ENCODE measurements at regions not wholly inside any gene's neighbourhood (a gene's known extent, or its start where the extent isn't known, plus 50 kb on each side); places are given as distances from the start of the nearest gene placed in this dataset.
"Not testable (repeated sequence)": the region's sequence is repeated elsewhere in the genome, so short reads cannot be mapped to it uniquely, and the experiment has no call there.

DNA sequence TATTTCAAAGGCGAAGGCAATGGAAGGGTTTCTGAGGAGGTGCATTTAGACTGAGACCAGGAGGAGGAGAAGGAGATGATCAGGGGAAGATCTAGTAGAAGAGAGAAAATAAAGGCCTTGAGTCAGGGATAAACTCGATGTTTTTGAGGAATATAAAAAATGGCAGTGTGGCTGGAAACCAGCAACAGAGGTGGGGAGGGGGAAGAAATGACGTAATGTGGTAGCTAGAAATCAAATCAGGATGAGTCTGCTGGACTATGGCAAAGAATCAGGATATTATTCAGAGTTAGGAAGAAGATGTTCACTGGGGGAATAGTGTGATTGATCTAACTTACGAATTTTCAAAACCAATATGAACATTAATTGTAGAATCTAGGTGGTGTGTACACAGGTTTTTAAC, 1673.9 kb upstream of the WWC1 start:
- no peak for DNase-seq

- no peak for DNase-seq
Observed at GRCh38 chr5:166618526-166618925, 1672.9 kb upstream of the WWC1 start.

- peak; percentile 17 for DNase-seq
Observed at GRCh38 chr5:166624573-166624972, 1666.9 kb upstream of the WWC1 start.

GRCh38 chr5:166625210-166625865, 1666.1 kb upstream of the WWC1 start:
- peak; percentile 75 for DNase-seq

DNA sequence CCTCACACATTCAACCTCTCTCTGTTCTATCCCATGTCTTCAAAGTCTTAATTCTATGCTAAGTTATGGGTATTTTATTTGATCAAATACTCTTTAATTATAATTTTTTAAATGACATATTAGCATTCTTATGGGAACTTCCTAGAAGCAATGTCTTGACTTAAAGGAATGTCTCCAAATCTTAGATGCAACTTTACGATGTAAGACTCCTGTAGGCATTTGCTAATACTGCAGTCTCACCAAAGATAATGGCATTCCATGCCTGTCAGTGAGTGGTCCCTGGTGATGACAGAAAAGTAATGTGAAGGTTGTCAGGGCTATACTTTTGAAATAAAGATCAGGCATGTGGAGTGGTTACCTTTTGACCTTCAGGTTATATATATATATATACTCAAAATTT, 1654.2 kb upstream of the WWC1 start:
- DNase-seq, result no peak

GRCh38 chr5:166639151-166639550, 1652.3 kb upstream of the WWC1 start:
- no peak for DNase-seq

GRCh38 chr5:166640136-166640535, 1651.3 kb upstream of the WWC1 start:
- not testable (repeated sequence) for DNase-seq

DNA sequence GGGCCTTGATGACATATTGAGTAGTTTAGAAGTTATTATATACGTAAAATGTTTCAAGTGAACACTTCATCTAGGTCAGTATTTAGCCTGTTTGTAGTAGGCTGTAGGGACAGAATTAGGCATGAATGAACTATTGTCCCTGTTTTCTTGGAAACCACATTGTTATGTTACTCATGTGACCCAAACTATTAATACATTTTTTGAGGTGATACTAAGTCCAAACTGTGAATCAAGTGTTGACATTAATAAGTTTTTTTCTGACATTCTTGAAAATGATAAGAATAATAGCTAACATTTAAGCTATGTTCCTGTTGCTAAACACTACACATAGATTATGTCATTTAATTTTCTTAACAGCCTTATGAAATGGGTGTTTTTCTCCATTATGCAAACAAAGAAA, 1642.7 kb upstream of the WWC1 start:
- DNase-seq, result peak; percentile 8

DNA sequence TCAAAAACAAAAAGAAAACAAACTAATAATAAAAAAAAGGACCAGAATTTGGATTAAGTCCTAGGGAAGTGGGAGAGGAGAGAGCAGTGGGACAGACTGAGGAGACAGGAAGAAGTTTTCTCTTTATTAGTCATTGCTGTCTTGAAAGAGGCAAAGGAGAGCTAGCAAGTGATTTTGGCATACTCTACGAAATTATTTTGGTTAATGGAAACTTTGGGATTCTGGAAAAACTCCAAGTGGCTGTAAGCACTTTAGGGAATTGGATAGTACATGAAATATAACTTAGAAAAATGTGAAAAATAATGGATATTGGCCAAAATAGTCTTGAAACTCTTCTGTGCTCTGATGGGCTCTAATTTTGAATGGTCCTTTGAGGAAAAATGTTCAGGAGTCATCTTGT, 1641.8 kb upstream of the WWC1 start:
- DNase-seq, result peak; percentile 72

DNA sequence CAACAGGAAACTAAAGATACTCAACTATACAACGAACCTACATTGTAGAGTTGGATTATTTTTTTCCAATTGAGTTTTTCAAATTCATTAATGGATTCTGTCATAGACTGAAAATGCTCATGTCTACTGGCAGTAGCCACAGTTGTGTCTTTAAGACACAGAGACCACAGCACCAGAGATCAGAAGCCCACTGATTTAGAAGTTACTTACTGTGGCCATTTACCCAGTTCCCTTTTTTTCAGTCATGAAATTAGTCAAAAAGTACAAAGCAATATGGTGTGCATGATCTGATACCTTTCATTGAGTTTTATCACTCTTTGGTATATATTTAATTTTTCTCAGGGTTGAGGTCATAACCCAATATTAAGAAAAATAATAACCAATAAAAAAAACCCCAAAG, 1640.2 kb upstream of the WWC1 start:
- DNase-seq, result no peak

- DNase-seq, result peak; percentile 59
Observed at GRCh38 chr5:166671811-166672210, 1619.6 kb upstream of the WWC1 start.

- peak; percentile 5 for DNase-seq
Observed at GRCh38 chr5:166672431-166672830, 1619.0 kb upstream of the WWC1 start.

GRCh38 chr5:166677891-166678290, 1613.6 kb upstream of the WWC1 start:
- no peak for DNase-seq

DNA sequence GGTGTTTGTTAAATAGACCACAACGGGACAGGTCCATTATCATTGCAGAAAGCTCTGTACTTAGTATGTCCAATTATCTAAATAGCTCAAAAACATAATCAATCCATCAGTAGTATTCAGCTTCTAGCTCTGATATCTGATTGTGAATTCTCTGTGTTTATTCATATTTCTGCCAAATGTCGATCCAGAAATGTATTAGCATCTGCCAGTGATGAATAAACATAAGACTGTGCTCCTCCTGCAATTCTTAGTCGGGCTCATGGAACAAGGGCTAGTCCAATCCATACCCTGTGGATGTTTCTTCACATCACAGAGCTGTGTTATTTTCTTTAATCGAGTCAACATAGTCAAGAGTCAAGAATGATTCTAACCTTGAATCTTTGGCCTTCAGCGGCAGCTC, 1612.1 kb upstream of the WWC1 start:
- DNase-seq, result no peak

DNA sequence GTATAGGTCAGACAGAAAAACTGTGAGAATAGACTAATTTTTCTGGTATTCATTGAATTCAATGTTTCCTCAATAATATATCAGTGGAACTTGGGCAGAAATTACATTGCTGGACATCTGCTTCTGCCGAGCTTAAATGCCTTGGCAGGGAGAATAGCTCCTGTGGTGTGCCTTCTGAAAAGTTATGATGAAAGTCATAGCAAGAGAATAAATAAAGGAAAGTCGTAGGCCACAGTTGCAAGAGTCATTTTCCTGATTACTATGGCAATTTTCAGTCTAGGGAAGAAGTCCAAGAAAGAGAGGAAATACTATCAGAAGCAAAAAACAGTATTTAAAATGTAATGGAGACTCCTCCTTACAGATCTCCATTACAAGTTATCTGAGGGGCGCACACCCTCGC, 1596.1 kb upstream of the WWC1 start:
- DNase-seq, result peak; percentile 15

DNA sequence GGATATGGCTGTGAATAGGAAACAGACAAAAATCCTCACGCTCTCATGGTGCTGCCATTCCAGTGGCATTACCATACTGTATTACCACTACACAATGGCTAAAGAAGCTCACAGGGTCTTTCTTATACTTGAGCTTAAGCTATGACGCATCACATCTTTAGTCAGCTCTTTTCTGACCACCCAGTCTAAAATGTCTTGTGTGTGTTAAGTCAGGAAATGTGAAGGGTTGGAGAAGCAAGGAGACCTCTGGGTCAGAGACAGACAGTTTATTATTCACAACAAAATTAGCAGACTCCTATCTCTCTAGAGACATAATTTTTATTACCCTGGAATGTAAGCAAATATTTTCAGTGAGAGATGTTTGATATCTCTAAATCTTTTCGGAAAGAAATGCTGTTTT, 1583.2 kb upstream of the WWC1 start:
- peak; percentile 73 for DNase-seq

DNA sequence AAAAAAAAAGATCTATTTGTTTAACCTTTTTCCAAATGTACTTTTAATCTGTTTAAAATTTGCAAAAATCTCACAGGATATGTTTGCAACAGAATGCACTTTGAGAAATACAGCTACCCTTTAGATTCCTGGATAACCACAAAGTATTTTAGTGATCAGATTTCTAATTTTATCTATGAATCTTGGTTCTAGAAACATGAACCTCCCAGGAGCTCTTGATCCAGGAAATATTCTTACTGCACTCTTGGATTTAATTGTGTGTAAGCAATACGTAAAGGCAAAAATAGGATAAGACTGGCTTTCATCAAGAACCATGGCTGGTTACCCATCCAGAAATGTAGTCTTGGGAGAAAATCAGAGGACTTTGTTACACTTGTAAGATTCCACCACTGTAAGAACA, 1581.8 kb upstream of the WWC1 start:
- DNase-seq, result peak; percentile 47

DNA sequence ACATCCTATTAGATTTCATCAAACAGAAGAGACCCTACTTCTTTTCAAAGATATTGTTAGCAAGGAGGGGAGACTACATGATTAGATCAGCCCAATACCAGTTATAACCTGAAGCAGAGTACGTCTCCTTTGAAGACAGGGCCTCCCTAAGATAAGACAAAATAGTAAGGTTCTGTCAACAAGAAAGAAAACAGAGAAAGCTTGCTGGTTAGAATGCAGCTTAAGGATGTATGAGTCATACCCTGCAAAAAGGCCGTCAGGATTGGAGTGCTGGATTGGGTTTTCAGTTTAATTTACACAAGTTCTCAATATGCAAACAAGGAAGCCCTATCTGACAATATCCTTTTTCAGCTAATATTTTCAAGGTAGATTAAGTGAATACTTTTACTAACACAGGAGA, 1581.2 kb upstream of the WWC1 start:
- DNase-seq, result no peak

GRCh38 chr5:166712447-166713185, 1578.8 kb upstream of the WWC1 start:
- no peak for DNase-seq

DNA sequence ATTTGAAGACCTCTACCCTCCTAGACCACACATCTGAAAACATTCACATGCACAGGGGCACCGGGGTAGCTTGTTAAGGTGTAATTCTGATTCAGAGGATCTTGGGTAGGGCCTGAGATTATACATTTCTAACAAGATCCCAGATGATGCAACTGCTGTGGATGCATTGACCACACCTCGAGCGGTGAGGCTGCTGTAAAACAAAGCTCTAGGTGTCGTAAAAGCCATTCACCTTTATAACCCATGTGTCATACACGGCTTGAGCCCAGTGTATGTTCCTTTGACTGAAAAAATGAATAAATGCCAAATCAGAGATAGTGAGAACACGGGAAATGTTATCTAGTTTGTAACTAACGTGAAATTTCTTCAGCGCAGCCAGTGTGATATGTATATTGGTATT, 1578.2 kb upstream of the WWC1 start:
- no peak for DNase-seq

DNA sequence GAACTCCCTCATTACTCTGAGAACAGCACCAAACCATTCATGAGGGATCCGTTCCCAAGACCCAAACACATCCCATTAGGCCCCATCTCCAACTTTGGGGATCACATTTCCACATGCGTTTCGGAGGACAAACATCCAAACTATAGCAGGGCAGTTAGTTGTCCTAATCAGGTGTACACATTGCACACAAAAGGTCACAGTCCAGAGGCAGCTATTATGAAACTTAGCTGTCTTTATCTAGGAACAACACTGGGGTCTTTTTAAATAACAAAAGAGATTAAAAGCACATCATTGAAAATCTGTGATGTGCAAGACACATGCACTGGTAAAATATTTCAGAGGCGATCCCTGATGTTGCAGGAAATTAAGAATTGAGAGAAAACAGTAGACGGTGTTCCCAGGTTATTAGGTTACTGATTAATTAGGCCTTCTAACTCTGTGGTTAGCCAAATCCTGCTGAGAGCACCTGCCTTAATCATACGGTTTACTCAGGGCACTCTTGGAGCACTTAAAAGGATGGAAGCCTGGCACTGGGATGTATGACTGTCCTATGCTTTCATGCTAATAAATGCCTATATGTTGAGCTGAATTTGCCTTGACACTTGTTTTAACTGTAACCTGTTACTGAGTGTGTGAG, 1574.5 kb upstream of the WWC1 start:
- no peak for DNase-seq

- peak; percentile 80 for DNase-seq
Observed at GRCh38 chr5:166719991-166720390, 1571.5 kb upstream of the WWC1 start.

- DNase-seq, result peak; percentile 84
Observed at GRCh38 chr5:166722939-166723338, 1568.5 kb upstream of the WWC1 start.

DNA sequence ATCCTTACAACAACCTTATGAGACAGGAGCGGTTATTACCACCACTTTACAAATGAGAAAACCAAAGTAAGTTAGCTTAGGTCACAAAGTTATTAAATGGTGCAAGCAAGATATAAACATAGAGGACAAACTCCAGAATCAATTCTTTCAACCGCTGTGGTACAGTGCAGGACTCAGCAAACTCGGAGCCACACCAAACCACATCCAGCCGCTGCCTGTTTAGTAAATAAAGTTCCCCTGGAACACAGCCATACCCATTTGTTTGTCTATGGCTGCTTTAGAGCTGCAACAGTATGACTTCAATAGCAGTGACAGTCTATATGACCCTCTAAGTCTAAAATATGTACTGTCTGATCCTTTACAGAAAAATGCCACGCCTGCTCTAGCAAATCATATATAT, 1567.2 kb upstream of the WWC1 start:
- DNase-seq, result no peak

All from fibroblast of skin of right biceps (primary cell).